PC-9 (cell line): ENCODE measurements at regions not wholly inside any gene's neighbourhood (a gene's known extent, or its start where the extent isn't known, plus 50 kb on each side); places are given as distances from the start of the nearest gene placed in this dataset.

ENCODE experiments used
- BruUV-seq: library from RNA; stranded (reverse); fragments of 400-500 nt; replicated peaks from 2 replicates; lab custom pipeline; 2021; lab: Mats Ljungman, UMichigan
- CTCF ChIA-PET: fragments of 300-600 bp; sonication (Branson Sonifier 250); formaldehyde crosslinking; loops from one replicate; lab custom pipeline; 2022; ENCODE audit warnings: antibody characterized with exemption; lab: Charles Lee
- POLR2A ChIA-PET: fragments of 300-600 bp; sonication (Branson Sonifier 250); formaldehyde crosslinking; loops from one replicate; lab custom pipeline; 2022; ENCODE audit warnings: antibody characterized with exemption; ENCODE audit not compliant: unreplicated experiment; lab: Charles Lee
- DNase-seq, 2 experiments: peaks; one replicate each; pipeline versions ENCODE4 v3.0.0 to v3.0.0-alpha.2; 2015 to 2022; ENCODE audit warnings: mixed read lengths in 1 of 2
- H2AFZ ChIP-seq: fragments of 200-600 bp; sonication (generic); 2 replicates; pipeline ENCODE4 v1.8.1; 2017; ENCODE audit warnings: antibody characterized with exemption
- H3F3A ChIP-seq: fragments of 200-600 bp; sonication (generic); 2 replicates; pipeline ENCODE4 v1.8.1; 2017; ENCODE audit warnings: antibody characterized with exemption, mild to moderate bottlenecking, low read depth; ENCODE audit not compliant: insufficient read depth
- H3K27ac ChIP-seq: fragments of 200-600 bp; sonication (generic); 2 replicates; pipeline ENCODE4 v1.6.1; 2016; ENCODE audit warnings: mixed run types
- H3K27me3 ChIP-seq: fragments of 200-600 bp; sonication (generic); 2 replicates; pipeline ENCODE4 v1.6.1; 2016; ENCODE audit warnings: low read depth, mixed run types; ENCODE audit not compliant: insufficient read depth
- H3K36me3 ChIP-seq: fragments of 200-600 bp; sonication (generic); 2 replicates; pipeline ENCODE4 v1.6.1; 2016; ENCODE audit warnings: low read depth, mixed run types
- H3K4me1 ChIP-seq: fragments of 200-600 bp; sonication (generic); replicated peaks from 2 replicates; pipeline ENCODE4 v1.6.1; 2016; ENCODE audit warnings: mixed run types; ENCODE audit not compliant: insufficient read depth
- H3K4me2 ChIP-seq: fragments of 200-600 bp; sonication (generic); 2 replicates; pipeline ENCODE4 v1.6.1; 2017; ENCODE audit warnings: mixed run types
- H3K4me3 ChIP-seq: fragments of 200-600 bp; sonication (generic); 2 replicates; pipeline ENCODE4 v1.6.1; 2016; ENCODE audit warnings: mixed run types
- H3K79me2 ChIP-seq: fragments of 200-600 bp; sonication (generic); 2 replicates; pipeline ENCODE4 v1.6.1; 2017; ENCODE audit warnings: low read depth, mixed run types
- H3K9me2 ChIP-seq: fragments of 200-600 bp; sonication (generic); 2 replicates; pipeline ENCODE4 v1.8.1; 2017; ENCODE audit warnings: mild to moderate bottlenecking; ENCODE audit not compliant: insufficient read depth
- H3K9me3 ChIP-seq: fragments of 200-600 bp; sonication (generic); 2 replicates; pipeline ENCODE4 v1.8.1; 2016; ENCODE audit warnings: low read depth; ENCODE audit not compliant: insufficient read depth
- H4K20me1 ChIP-seq: fragments of 200-600 bp; sonication (generic); 2 replicates; pipeline ENCODE4 v1.8.1; 2017; ENCODE audit not compliant: insufficient read depth
- EZH2 ChIP-seq: fragments of 200-600 bp; sonication (generic); IDR thresholded peaks from 2 replicates; pipeline ENCODE4 v1.8.0; 2017; ENCODE audit warnings: antibody characterized with exemption, low read depth
- intact Hi-C: fragments of 100-400 bp; cut with micrococcal nuclease; formaldehyde crosslinking; loops from one replicate; pipeline ENCODE4 v1.10.0; 2022; ENCODE audit not compliant: unreplicated experiment
- TF ChIP-seq, protein P1 (sequence below): fragments of 200-600 bp; sonication (generic); conservative IDR thresholded peaks from 2 replicates; pipeline ENCODE4 v1.6.1; 2017; ENCODE audit warnings: mixed run types, antibody characterized with exemption, mild to moderate bottlenecking, moderate library complexity

GRCh38 chr1:30437059-30437576, 286.3 kb downstream of the MATN1 start:
- Histone ChIP-seq H3K79me2 (no peaks in the 10 kb centered on the region), H3K4me3 (no peak overlapping the region), H4K20me1 (no peaks in the 10 kb centered on the region), H3K27ac (no peak overlapping the region), H3K9me2 (no peaks in the 10 kb centered on the region), H3K27me3 (no peaks in the 10 kb centered on the region), H3K4me1 (no peaks in the 10 kb centered on the region), H3K36me3 (no peaks in the 10 kb centered on the region), H3F3A (no peaks in the 10 kb centered on the region), H2AFZ (no peak overlapping the region), H3K4me2 (no peak overlapping the region), H3K9me3 (no peaks in the 10 kb centered on the region)
- no TSS peak for BruUV-seq
- POLR2A ChIA-PET, result no interaction called here
- DNase-seq, result no peak
- CTCF ChIA-PET, result no interaction called here
- no peak for TF ChIP-seq EZH2
- TF ChIP-seq, protein P1, sequence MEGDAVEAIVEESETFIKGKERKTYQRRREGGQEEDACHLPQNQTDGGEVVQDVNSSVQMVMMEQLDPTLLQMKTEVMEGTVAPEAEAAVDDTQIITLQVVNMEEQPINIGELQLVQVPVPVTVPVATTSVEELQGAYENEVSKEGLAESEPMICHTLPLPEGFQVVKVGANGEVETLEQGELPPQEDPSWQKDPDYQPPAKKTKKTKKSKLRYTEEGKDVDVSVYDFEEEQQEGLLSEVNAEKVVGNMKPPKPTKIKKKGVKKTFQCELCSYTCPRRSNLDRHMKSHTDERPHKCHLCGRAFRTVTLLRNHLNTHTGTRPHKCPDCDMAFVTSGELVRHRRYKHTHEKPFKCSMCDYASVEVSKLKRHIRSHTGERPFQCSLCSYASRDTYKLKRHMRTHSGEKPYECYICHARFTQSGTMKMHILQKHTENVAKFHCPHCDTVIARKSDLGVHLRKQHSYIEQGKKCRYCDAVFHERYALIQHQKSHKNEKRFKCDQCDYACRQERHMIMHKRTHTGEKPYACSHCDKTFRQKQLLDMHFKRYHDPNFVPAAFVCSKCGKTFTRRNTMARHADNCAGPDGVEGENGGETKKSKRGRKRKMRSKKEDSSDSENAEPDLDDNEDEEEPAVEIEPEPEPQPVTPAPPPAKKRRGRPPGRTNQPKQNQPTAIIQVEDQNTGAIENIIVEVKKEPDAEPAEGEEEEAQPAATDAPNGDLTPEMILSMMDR, result no peak
- intact Hi-C loops, result no loop called here

DNA sequence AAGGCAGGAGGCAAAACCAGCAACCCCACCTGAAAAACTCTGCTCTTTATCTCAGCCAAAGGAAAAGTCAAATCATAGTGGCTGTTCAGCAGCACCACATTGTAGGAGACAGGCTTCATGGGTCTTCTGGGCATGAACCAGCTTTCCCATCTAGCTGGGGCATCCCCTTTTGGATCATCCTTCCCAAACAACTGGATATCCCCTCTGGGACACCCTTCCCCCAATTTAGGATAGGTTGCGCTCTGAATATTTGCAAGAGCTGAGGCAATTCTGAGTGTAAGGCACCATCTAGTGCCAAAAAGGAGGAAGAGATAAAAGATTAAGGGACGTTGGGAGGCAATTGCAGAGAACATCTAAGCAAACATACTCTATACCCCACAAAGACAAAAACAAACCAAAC, 295.8 kb downstream of the MATN1 start:
- H3K4me2 ChIP-seq, result no peak overlapping the region
- no peaks in the 10 kb centered on the region for H3K79me2 ChIP-seq
- no peaks in the 10 kb centered on the region for H3K9me2 ChIP-seq
- no peak overlapping the region for H2AFZ ChIP-seq
- no peaks in the 10 kb centered on the region for H3K4me1 ChIP-seq
- DNase-seq, result no peak
- peaks cover 15% of the 10 kb centered on the region for H3K27me3 ChIP-seq
- no peak for TF ChIP-seq EZH2
- no peaks in the 10 kb centered on the region for H3K36me3 ChIP-seq
- BruUV-seq, result no TSS peak
- H3K9me3 ChIP-seq, result no peaks in the 10 kb centered on the region
- ChIA-PET POLR2A (interaction anchor here (0.6 kb wide), 1 partner anchor 161 kb away, joined by 4 read pairs; no protein-coding TSS in a partner anchor), CTCF (no interaction called here)
- no peak overlapping the region for H3K27ac ChIP-seq
- no peaks in the 10 kb centered on the region for H4K20me1 ChIP-seq
- intact Hi-C loops, result no loop called here
- no peak overlapping the region for H3K4me3 ChIP-seq
- H3F3A ChIP-seq, result no peaks in the 10 kb centered on the region

DNA sequence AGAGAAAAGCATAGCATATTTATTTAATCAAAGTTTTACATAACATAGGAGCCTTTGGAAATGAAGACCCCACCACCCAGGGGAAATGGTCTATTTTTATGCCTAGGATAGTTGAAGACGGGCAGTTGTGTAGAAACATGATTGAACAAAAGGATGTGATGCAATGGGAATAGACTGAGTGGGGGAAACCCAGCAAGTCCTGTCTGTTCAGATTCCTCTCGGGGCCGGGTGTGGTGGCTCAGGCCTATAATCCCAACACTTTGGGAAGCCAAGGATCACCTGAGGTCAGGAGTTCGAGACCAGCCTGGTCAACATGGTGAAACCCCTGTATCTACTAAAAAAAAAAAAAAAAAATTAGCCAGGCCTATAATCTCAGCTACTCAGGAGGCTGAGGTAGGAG, 298.3 kb downstream of the MATN1 start:
- DNase-seq, result no peak
- Histone ChIP-seq H3K4me2 (no peak overlapping the region), H3K9me3 (no peaks in the 10 kb centered on the region), H3K79me2 (no peaks in the 10 kb centered on the region), H3K9me2 (no peaks in the 10 kb centered on the region), H3K4me3 (no peak overlapping the region), H4K20me1 (no peaks in the 10 kb centered on the region), H3K36me3 (no peaks in the 10 kb centered on the region), H3K27ac (no peak overlapping the region), H3K4me1 (no peaks in the 10 kb centered on the region), H3K27me3 (peaks cover 15% of the 10 kb centered on the region), H3F3A (no peaks in the 10 kb centered on the region), H2AFZ (no peak overlapping the region)
- no TSS peak for BruUV-seq
- ChIA-PET CTCF (no interaction called here), POLR2A (no interaction called here)
- intact Hi-C loops, result no loop called here
- TF ChIP-seq, protein P1, result no peak
- no peak for TF ChIP-seq EZH2

GRCh38 chr1:30423570-30423969, 299.8 kb downstream of the MATN1 start:
- ChIA-PET POLR2A (no interaction called here), CTCF (interaction anchor here (0.5 kb wide), 1 partner anchor 9 kb away, joined by 3 read pairs; no protein-coding TSS in a partner anchor)
- Histone ChIP-seq H3K79me2 (no peaks in the 10 kb centered on the region), H2AFZ (no peak overlapping the region), H3F3A (no peaks in the 10 kb centered on the region), H3K4me1 (no peaks in the 10 kb centered on the region), H3K9me2 (no peaks in the 10 kb centered on the region), H4K20me1 (no peaks in the 10 kb centered on the region), H3K36me3 (no peaks in the 10 kb centered on the region), H3K27me3 (peaks cover 15% of the 10 kb centered on the region), H3K4me2 (no peak overlapping the region), H3K4me3 (no peak overlapping the region), H3K27ac (no peak overlapping the region), H3K9me3 (no peaks in the 10 kb centered on the region)
- no TSS peak for BruUV-seq
- intact Hi-C loops, result no loop called here
- TF ChIP-seq, protein P1, result no peak
- TF ChIP-seq EZH2, result no peak
- no peak for DNase-seq
